ENCODE measurements at regions not wholly inside any gene's neighbourhood (a gene's known extent, or its start where the extent isn't known, plus 50 kb on each side); places are given as distances from the start of the nearest gene placed in this dataset.

DNA sequence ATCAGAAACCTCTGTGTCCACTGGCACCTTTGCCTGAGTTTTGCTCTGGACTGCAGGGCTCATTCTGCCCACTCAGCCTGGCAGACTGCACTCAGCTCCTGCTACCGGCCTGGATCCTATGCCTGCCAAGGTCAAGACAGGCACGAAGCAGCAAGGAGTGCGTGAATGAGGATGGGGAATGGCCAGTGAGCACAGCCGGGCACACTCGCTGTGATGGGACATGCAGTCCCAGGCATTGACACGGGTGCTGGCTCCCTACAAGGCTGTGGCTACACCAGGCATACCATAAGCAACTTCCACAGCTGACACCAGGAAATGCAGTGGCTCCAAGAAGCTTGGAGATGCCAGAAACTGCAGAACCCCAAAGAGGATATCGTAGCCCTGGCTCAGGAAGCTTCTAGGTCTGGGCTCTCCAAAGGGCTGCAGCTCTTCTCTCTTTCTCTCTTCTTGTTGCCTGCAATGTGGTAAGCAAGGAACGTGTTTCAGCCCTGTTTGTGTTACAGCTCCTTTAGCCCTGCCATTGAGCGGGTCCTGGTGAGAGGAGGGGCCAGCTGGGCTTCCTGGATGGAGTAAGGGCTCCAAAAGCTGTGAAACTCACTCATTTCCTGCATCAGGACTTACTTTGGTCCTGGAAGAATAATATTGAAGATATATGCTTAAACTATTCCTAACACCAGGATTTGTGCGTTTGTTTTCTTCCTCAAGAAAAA lies 832.6 kb upstream of the SLITRK5 start:
- ATAC-seq: no peak
- Histone ChIP-seq H3K27me3 (ENCODE audit: insufficient read depth in 3 of 3, low read length in 2 of 3) (no peaks in the 10 kb centered on the region), H3K27ac (no peak overlapping the region), H3K9me3 (no peaks in the 10 kb centered on the region), H3K4me3 (no peak overlapping the region), H3K36me3 (ENCODE audit: insufficient read depth in 1 of 2, low read depth in 1 of 2) (no peaks in the 10 kb centered on the region), H3K4me1 (no peaks in the 10 kb centered on the region)
- TF ChIP-seq, protein P1, sequence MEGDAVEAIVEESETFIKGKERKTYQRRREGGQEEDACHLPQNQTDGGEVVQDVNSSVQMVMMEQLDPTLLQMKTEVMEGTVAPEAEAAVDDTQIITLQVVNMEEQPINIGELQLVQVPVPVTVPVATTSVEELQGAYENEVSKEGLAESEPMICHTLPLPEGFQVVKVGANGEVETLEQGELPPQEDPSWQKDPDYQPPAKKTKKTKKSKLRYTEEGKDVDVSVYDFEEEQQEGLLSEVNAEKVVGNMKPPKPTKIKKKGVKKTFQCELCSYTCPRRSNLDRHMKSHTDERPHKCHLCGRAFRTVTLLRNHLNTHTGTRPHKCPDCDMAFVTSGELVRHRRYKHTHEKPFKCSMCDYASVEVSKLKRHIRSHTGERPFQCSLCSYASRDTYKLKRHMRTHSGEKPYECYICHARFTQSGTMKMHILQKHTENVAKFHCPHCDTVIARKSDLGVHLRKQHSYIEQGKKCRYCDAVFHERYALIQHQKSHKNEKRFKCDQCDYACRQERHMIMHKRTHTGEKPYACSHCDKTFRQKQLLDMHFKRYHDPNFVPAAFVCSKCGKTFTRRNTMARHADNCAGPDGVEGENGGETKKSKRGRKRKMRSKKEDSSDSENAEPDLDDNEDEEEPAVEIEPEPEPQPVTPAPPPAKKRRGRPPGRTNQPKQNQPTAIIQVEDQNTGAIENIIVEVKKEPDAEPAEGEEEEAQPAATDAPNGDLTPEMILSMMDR (IDR thresholded peaks at IDR 0.05): no peak
- intact Hi-C loops (cut with DNase I): no loop called here
- WGBS, 3 donors: 77 to 78% (median 77%) methylated on average over 10 of the region's 10 CpGs
- DNase-seq: no peak

DNA sequence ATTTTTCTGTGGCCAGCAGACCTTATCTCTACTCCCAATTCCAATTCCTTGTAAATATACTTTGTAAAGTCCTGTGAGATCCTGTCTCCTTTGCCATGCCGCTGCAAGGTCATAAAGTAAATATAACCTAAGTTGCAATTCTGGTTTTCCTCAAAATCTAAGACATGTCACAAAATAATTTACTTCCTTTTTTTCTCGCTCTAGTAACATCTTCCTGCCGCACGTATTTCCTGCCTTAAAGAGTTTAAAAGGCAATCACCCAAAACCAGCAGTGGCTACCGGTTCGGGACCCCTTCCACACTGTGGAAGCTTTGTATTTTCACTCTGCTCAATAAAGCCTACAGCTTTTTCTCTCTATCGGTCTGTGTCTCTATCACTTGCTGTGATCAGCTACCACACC lies 832.0 kb upstream of the SLITRK5 start:
- Histone ChIP-seq H3K4me1 (no peaks in the 10 kb centered on the region), H3K27ac (no peak overlapping the region), H3K4me3 (no peak overlapping the region), H3K9me3 (no peaks in the 10 kb centered on the region), H3K36me3 (ENCODE audit: insufficient read depth in 1 of 2, low read depth in 1 of 2) (no peaks in the 10 kb centered on the region), H3K27me3 (ENCODE audit: insufficient read depth in 3 of 3, low read length in 2 of 3) (no peaks in the 10 kb centered on the region)
- 82 to 83% (median 83%) methylated on average over 7 of the region's 7 CpGs for WGBS, 3 donors
- TF ChIP-seq, protein P1 (IDR thresholded peaks at IDR 0.05): no peak
- ATAC-seq (no peak), DNase-seq (no peak)
- intact Hi-C loops (cut with DNase I): no loop called here

DNA sequence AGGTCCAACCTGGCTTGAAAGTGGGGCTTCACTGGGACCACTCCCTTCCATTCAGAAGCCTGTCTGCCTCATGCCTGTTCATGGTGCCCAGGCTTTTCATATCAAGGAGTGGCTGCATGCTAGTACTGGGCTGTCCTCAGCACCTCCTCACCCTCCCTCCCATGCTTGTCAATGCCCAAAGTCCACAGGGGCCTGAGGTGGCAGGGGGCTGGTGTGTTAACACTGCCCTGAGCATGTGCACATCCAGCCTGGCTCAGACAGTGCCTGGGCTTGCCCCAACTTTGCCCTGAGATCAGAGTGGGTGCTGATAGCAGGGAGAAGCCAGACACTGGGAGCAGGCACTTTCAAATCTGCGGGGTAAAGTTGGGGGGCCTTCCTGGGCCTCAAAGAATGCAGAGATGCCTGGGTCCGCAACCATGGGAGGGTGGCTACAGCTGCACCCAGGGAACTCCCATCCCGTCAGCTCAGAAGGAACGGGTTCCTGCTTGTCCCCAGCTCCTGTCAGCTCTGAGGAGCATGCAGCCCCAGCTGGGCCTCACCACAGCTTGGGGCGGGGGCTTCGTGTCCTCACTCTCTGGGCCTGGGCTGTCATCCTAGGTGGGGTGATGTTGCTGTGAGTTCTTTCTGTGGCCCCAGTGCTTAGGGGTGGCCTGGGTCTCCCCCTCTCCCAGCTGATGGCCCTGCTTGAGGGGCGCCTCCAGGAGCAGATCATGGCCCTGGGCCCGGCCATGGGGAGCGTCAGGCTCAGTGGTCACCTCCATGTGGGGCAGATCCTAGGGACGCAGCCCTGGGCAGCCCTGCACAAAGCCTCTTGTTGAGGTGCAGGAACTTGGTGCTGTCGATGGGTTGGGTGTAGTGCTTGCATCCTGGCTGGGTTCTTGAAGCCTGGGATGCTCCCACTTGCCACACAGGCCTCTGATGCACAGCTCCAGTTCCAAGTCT lies 830.6 kb upstream of the SLITRK5 start:
- TF ChIP-seq, protein P1 (IDR thresholded peaks at IDR 0.05): no peak
- Histone ChIP-seq H3K4me3 (no peak overlapping the region), H3K36me3 (ENCODE audit: insufficient read depth in 1 of 2, low read depth in 1 of 2) (no peaks in the 10 kb centered on the region), H3K9me3 (no peaks in the 10 kb centered on the region), H3K27me3 (ENCODE audit: insufficient read depth in 3 of 3, low read length in 2 of 3) (no peaks in the 10 kb centered on the region), H3K4me1 (no peaks in the 10 kb centered on the region), H3K27ac (no peak overlapping the region)
- intact Hi-C loops (cut with DNase I): no loop called here
- DNase-seq: no peak
- ATAC-seq: no peak
- 85 to 90% (median 86%) methylated on average over 11 of the region's 11 CpGs for WGBS, 3 donors

DNA sequence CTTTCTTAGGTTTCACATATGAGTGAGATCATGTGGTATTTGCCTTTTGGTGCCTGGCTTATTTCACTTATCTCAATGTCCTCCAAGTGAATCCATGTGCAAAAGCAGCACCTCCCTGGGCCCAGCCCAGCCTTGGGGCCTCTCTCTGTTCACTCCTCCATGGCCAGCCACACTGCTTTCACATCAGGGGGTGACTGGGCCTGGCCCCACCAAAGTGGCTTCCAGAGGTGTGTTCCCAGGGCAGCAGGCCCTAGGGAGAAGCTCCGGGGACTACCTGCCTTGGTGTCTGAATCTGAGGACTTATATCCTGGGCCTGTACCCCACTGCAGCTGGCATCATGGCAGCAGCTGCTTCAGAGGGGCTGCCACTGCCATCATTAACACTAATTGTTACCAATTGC lies 829.9 kb upstream of the SLITRK5 start:
- Histone ChIP-seq H3K4me3 (no peak overlapping the region), H3K36me3 (ENCODE audit: insufficient read depth in 1 of 2, low read depth in 1 of 2) (no peaks in the 10 kb centered on the region), H3K27ac (no peak overlapping the region), H3K9me3 (no peaks in the 10 kb centered on the region), H3K27me3 (ENCODE audit: insufficient read depth in 3 of 3, low read length in 2 of 3) (no peaks in the 10 kb centered on the region), H3K4me1 (no peaks in the 10 kb centered on the region)
- DNase-seq (no peak), ATAC-seq (no peak)
- TF ChIP-seq, protein P1 (IDR thresholded peaks at IDR 0.05): no peak
- WGBS, 3 donors: 76 to 100% (median 86%) methylated on average over 1 of the region's 1 CpG
- intact Hi-C loops (cut with DNase I): no loop called here
